HCT116 (cell line): ENCODE measurements at regions not wholly inside any gene's neighbourhood (a gene's known extent, or its start where the extent isn't known, plus 50 kb on each side); places are given as distances from the start of the nearest gene placed in this dataset.

Experiments
- ATAC-seq: fragments of 200-7000 bp; cut with Tn5 transposase; 2 replicates; pipeline ENCODE4 v1.9.1; 2020; ENCODE audit warnings: mild to moderate bottlenecking, moderate library complexity
- BruUV-seq: library from RNA; stranded (reverse); fragments of 400-500 nt; replicated peaks from 2 replicates; lab custom pipeline; 2021; lab: Mats Ljungman, UMichigan
- CTCF ChIA-PET: fragments of 300-600 bp; sonication (Branson Sonifier 250); formaldehyde crosslinking; loops from one replicate; lab custom pipeline; 2021; ENCODE audit warnings: antibody characterized with exemption; lab: Charles Lee
- POLR2A ChIA-PET: fragments of 300-600, 350-600 bp; sonication (Branson Sonifier 250); formaldehyde crosslinking; loops from one replicate; lab custom pipeline; 2021; ENCODE audit warnings: antibody characterized with exemption; lab: Charles Lee
- RAD21 ChIA-PET, 2 experiments: fragments of 300-600 bp; sonication (Branson Sonifier 250); formaldehyde crosslinking; loops; one replicate each; lab custom pipeline; 2023; ENCODE audit warnings: low total read pairs in 2 of 2; ENCODE audit not compliant: uncharacterized antibody in 2 of 2, unreplicated experiment in 2 of 2, low non-redundant PET in 1 of 2; lab: Charles Lee
- DNase-seq: peaks from one replicate; pipeline ENCODE4 v3.0.0-alpha.2; 2010; ENCODE audit warnings: low read depth, low spot score
- H2AFZ ChIP-seq: fragments of 200-600 bp; shearing (Covaris generic), sonication (generic); 2 replicates; pipeline ENCODE4 v1.6.1; 2017; ENCODE audit warnings: low read depth, mixed run types, mixed read lengths, antibody characterized with exemption, low read length; ENCODE audit not compliant: poor library complexity, severe bottlenecking
- H3K27ac ChIP-seq: 2 replicates; pipeline ENCODE4 v1.5.1; 2012; ENCODE audit warnings: low read depth, low read length
- H3K27me3 ChIP-seq: fragments of 200-600 bp; sonication (generic); 2 replicates; pipeline ENCODE4 v1.6.1; 2016; ENCODE audit warnings: mixed run types, low read length, mixed read lengths; ENCODE audit not compliant: insufficient read depth
- H3K36me3 ChIP-seq, 2 experiments: fragments of 200-500 bp in 1 of 2; fragments of 200-600 bp in 1 of 2; sonication (Bioruptor generic) in 1 of 2; sonication (generic) in 1 of 2; 2 replicates each; pipeline versions ENCODE4 v1.5.1 to v1.6.1; 2014 to 2016; ENCODE audit warnings: low read length in 2 of 2, inconsistent platforms in 1 of 2, mixed read lengths in 1 of 2, mixed run types in 1 of 2; ENCODE audit not compliant: insufficient read depth in 2 of 2, control insufficient read depth in 1 of 2
- H3K4me1 ChIP-seq, 2 experiments: fragments of 200-600 bp in 1 of 2; sonication (generic) in 1 of 2; 2 replicates each; pipeline versions ENCODE4 v1.5.1 to v1.6.1; 2012 to 2017; ENCODE audit warnings: low read length in 2 of 2, inconsistent platforms in 1 of 2, mild to moderate bottlenecking in 1 of 2, mixed read lengths in 1 of 2, mixed run types in 1 of 2, moderate library complexity in 1 of 2; ENCODE audit not compliant: insufficient read depth in 2 of 2, control insufficient read depth in 1 of 2
- H3K4me2 ChIP-seq: fragments of 200-600 bp; sonication (generic); 2 replicates; pipeline ENCODE4 v1.6.1; 2017; ENCODE audit warnings: mixed run types, low read length, mixed read lengths
- H3K4me3 ChIP-seq, 2 experiments: fragments of 200-600 bp in 1 of 2; sonication (generic) in 1 of 2; replicated peaks in 1 of 2; 2 replicates each; pipeline ENCODE4 v1.5.1; 2011 to 2016; ENCODE audit warnings: low read length in 2 of 2, control low read depth in 1 of 2, low read depth in 1 of 2, mild to moderate bottlenecking in 1 of 2, mixed read lengths in 1 of 2, mixed run types in 1 of 2
- H3K79me2 ChIP-seq: fragments of 200-600 bp; sonication (generic); 2 replicates; pipeline ENCODE4 v1.6.1; 2017; ENCODE audit warnings: mild to moderate bottlenecking, mixed run types, low read length, moderate library complexity, mixed read lengths; ENCODE audit not compliant: insufficient read depth
- H3K9ac ChIP-seq: fragments of 200-600 bp; sonication (generic); 2 replicates; pipeline ENCODE4 v1.6.1; 2016; ENCODE audit warnings: low read length, mixed read lengths
- H3K9me2 ChIP-seq: fragments of 200-600 bp; sonication (generic), shearing (Covaris generic); 2 replicates; pipeline ENCODE4 v1.6.1; 2017; ENCODE audit warnings: mixed run types, mild to moderate bottlenecking, moderate library complexity; ENCODE audit not compliant: insufficient read depth
- H3K9me3 ChIP-seq, 2 experiments: fragments of 200-500 bp in 1 of 2; fragments of 200-600 bp in 1 of 2; sonication (Bioruptor generic) in 1 of 2; sonication (generic) in 1 of 2; 2 replicates each; pipeline ENCODE4 v1.6.1; 2014 to 2017; ENCODE audit warnings: low read length in 2 of 2, mixed read lengths in 2 of 2, inconsistent platforms in 1 of 2, low read depth in 1 of 2, mild to moderate bottlenecking in 1 of 2, mixed run types in 1 of 2, moderate library complexity in 1 of 2; ENCODE audit not compliant: control insufficient read depth in 1 of 2, insufficient read depth in 1 of 2
- H4K20me1 ChIP-seq: fragments of 200-600 bp; sonication (generic), shearing (Covaris generic); 2 replicates; pipeline ENCODE4 v1.6.1; 2017; ENCODE audit warnings: mixed run types, mild to moderate bottlenecking, moderate library complexity; ENCODE audit not compliant: insufficient read depth
- CBX3 ChIP-seq: IDR thresholded peaks from 2 replicates; pipeline ENCODE4 v1.6.1; 2012; ENCODE audit warnings: low read depth
- EZH2 ChIP-seq: fragments of 200-600 bp; sonication (generic); IDR thresholded peaks from 2 replicates; pipeline ENCODE4 v1.6.1; 2017; ENCODE audit warnings: antibody characterized with exemption, mixed run types
- POLR2A ChIP-seq: IDR thresholded peaks from 2 replicates; pipeline ENCODE4 v1.7.0; 2011; ENCODE audit warnings: borderline replicate concordance; ENCODE audit not compliant: insufficient read depth, insufficient read length; ENCODE audit errors: extremely low read depth
- TCF7L2 ChIP-seq: IDR thresholded peaks from 2 replicates; pipeline ENCODE4 v1.7.0; 2011; ENCODE audit warnings: borderline replicate concordance, inconsistent platforms; ENCODE audit not compliant: insufficient read depth, insufficient read length; ENCODE audit errors: extremely low read depth
- YY1 ChIP-seq: IDR thresholded peaks from 2 replicates; pipeline ENCODE4 v1.6.1; 2011; ENCODE audit warnings: low read length, low read depth, moderate library complexity, mild to moderate bottlenecking; ENCODE audit not compliant: insufficient replicate concordance; ENCODE audit errors: extremely low read depth
- ZNF274 ChIP-seq: fragments of 200-500 bp; sonication (Bioruptor generic); IDR thresholded peaks from 2 replicates; pipeline ENCODE4 v1.6.1; 2014; ENCODE audit warnings: mild to moderate bottlenecking, low read depth, low read length, inconsistent platforms
- intact Hi-C: fragments of 100-400 bp; cut with micrococcal nuclease; formaldehyde crosslinking; loops from 2 replicates; pipeline ENCODE4 v1.10.0; 2022

- ATAC-seq (no peak), DNase-seq (no peak)
- ChIA-PET RAD21 (no interaction called here), CTCF (no interaction called here), POLR2A (no interaction called here)
- no peaks in the 10 kb centered on the region for H3K36me3 ChIP-seq
- intact Hi-C loops = loop anchor here (10.0 kb wide), 1 partner anchor 486 kb away; no protein-coding TSS in a partner anchor
- H3K4me2 ChIP-seq = no peak overlapping the region
- H3K27ac ChIP-seq = no peak overlapping the region
- no peaks in the 10 kb centered on the region for H3K9me2 ChIP-seq
- TF ChIP-seq EZH2 = no peak
- no peak for TF ChIP-seq CBX3
- no peak for TF ChIP-seq TCF7L2
- no peak for TF ChIP-seq ZNF274
- no peaks in the 10 kb centered on the region for H3K79me2 ChIP-seq
- H3K9me3 ChIP-seq = peaks cover 0 to 4% of the 10 kb centered on the region in 2 experiments; a peak in 1 of 4 replicates
- H3K27me3 ChIP-seq = no peaks in the 10 kb centered on the region
- no peak overlapping the region for H2AFZ ChIP-seq
- no TSS peak for BruUV-seq
- no peaks in the 10 kb centered on the region for H4K20me1 ChIP-seq
- no peak overlapping the region for H3K4me3 ChIP-seq
- H3K4me1 ChIP-seq = no peaks in the 10 kb centered on the region
- H3K9ac ChIP-seq = no peak overlapping the region
Observed at GRCh38 chr5:92981001-92981400, 600.0 kb downstream of the NR2F1-AS1 start.

- RAD21 ChIA-PET = no interaction called here
- intact Hi-C loops = loop anchor here (10.0 kb wide), 1 partner anchor 486 kb away; no protein-coding TSS in a partner anchor
- no peak for TF ChIP-seq YY1
- no peak for TF ChIP-seq ZNF274
- no peak for TF ChIP-seq POLR2A
- CTCF ChIA-PET = no interaction called here
- Histone ChIP-seq H3K27me3 (no peaks in the 10 kb centered on the region), H3K9me2 (no peaks in the 10 kb centered on the region), H3K9me3 (peaks cover 0 to 4% of the 10 kb centered on the region in 2 experiments; a peak in 1 of 4 replicates), H3K79me2 (no peaks in the 10 kb centered on the region), H3K36me3 (no peaks in the 10 kb centered on the region), H2AFZ (no peak overlapping the region), H3K4me3 (no peak overlapping the region), H3K4me1 (no peaks in the 10 kb centered on the region), H3K9ac (no peak overlapping the region), H4K20me1 (no peaks in the 10 kb centered on the region), H3K4me2 (no peak overlapping the region), H3K27ac (no peak overlapping the region)
- ATAC-seq = no peak
- POLR2A ChIA-PET = no interaction called here
- DNase-seq = no peak
- BruUV-seq = no TSS peak
Observed at GRCh38 chr5:92980491-92980890, 600.5 kb downstream of the NR2F1-AS1 start.
